Activated CD4-positive, CD25-positive, alpha-beta regulatory T cell treated with anti-CD3 and anti-CD28 coated beads, Interleukin-2, amount 50 U/mL, for 24 hours (primary cell): ENCODE measurements at regions not wholly inside any gene's neighbourhood (a gene's known extent, or its start where the extent isn't known, plus 50 kb on each side); places are given as distances from the start of the nearest gene placed in this dataset.

Experiments used
- ATAC-seq, 2 donors: fragments of 150-1000 bp; cut with Tn5 transposase; one replicate each; pipeline ENCODE4 v1.10.0; 2021; ENCODE audit warnings: mild to moderate bottlenecking in 1 of 2, moderate library complexity in 1 of 2

DNA sequence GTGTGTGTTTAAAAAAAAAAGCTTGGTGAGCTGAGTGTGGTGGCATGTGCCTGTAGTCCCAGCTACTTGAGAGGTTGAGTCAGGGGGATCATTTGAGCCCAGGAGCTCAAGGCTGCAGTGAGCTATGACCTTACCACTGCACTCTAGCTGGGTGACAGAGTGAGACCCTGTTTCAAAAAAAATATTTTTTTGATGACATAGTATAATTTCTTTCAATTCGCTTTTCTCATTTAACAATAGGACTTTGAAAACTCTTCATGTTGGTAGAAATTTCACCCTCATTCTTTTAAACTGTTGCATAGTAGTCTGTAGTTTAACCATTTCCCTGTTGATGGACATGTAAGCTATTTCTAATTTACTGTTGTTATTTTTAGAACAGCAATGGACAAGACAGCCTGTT is 55.7 kb upstream of the EXOC6 start:
- no peak for ATAC-seq
